ENCODE measurements at regions not wholly inside any gene's neighbourhood (a gene's known extent, or its start where the extent isn't known, plus 50 kb on each side); places are given as distances from the start of the nearest gene placed in this dataset.
A peak's percentile ranks its signal among the peaks of the same experiment; 100 is the strongest.

GRCh38 chr2:116510117-116510671 is 1304.3 kb upstream of the DDX18 start:
- H3K4me1 ChIP-seq (ENCODE audit: control insufficient read depth in 4 of 4, insufficient read depth in 4 of 4, low read length in 3 of 4): no peaks in the 10 kb centered on the region
- TF ChIP-seq RXRA (IDR thresholded peaks at IDR 0.05) (no peak), MAX (IDR thresholded peaks at IDR 0.05) (no peak), FOXA1 (IDR thresholded peaks at IDR 0.05) (no peak), EGR1 (IDR thresholded peaks at IDR 0.05; ENCODE audit: low read depth in 2 of 2) (no peak), TAF1 (conservative IDR thresholded peaks at IDR 0.05) (no peak), REST (IDR thresholded peaks at IDR 0.05) (no peak), YY1 (IDR thresholded peaks at IDR 0.05) (no peak), CTCF (IDR thresholded peaks at IDR 0.05; ENCODE audit: low read depth, low read length, missing input control) (peak; percentile 46), ATF3 (IDR thresholded peaks at IDR 0.05) (no peak), RAD21 (IDR thresholded peaks at IDR 0.05) (peak; percentile 63 to 80), GABPA (IDR thresholded peaks at IDR 0.05 in 1 of 2, conservative IDR thresholded peaks at IDR 0.05 in 1 of 2) (no peak), NR2F2 (IDR thresholded peaks at IDR 0.05) (no peak), HNF4A (conservative IDR thresholded peaks at IDR 0.05) (no peak), ZBTB33 (IDR thresholded peaks at IDR 0.05) (no peak), HNF4G (IDR thresholded peaks at IDR 0.05) (no peak), JUND (IDR thresholded peaks at IDR 0.05) (no peak)
- no peaks in the 10 kb centered on the region for H3K27me3 ChIP-seq (ENCODE audit: control insufficient read depth in 4 of 4, insufficient read depth in 4 of 4, low read length in 3 of 4)
- DNase-seq (ENCODE audit: low spot score): no peak
- WGBS: 30% methylated on average over 3 of the region's 3 CpGs
- H3K36me3 ChIP-seq (ENCODE audit: control insufficient read depth in 4 of 4, insufficient read depth in 3 of 4, low read depth in 1 of 4, low read length in 3 of 4): no peaks in the 10 kb centered on the region
- no peak overlapping the region for H3K27ac ChIP-seq (ENCODE audit: low read depth in 1 of 2, low read length in 2 of 2)
- no peak overlapping the region for H3K9ac ChIP-seq (ENCODE audit: low read depth in 1 of 2, low read length in 2 of 2)
- no peaks in the 10 kb centered on the region for H3K9me3 ChIP-seq (ENCODE audit: control insufficient read depth in 4 of 4, low read length in 3 of 4)
- no peak overlapping the region for H3K4me3 ChIP-seq (ENCODE audit: low read depth in 1 of 3, low read length in 3 of 3)

GRCh38 chr2:116511426-116511825 is 1303.1 kb upstream of the DDX18 start:
- Histone ChIP-seq H3K9me3 (ENCODE audit: control insufficient read depth in 4 of 4, low read length in 3 of 4) (no peaks in the 10 kb centered on the region), H3K27me3 (ENCODE audit: control insufficient read depth in 4 of 4, insufficient read depth in 4 of 4, low read length in 3 of 4) (no peaks in the 10 kb centered on the region), H3K4me1 (ENCODE audit: control insufficient read depth in 4 of 4, insufficient read depth in 4 of 4, low read length in 3 of 4) (no peaks in the 10 kb centered on the region), H3K4me3 (ENCODE audit: low read depth in 1 of 3, low read length in 3 of 3) (no peak overlapping the region), H3K27ac (ENCODE audit: low read depth in 1 of 2, low read length in 2 of 2) (no peak overlapping the region), H3K9ac (ENCODE audit: low read depth in 1 of 2, low read length in 2 of 2) (no peak overlapping the region), H3K36me3 (ENCODE audit: control insufficient read depth in 4 of 4, insufficient read depth in 3 of 4, low read depth in 1 of 4, low read length in 3 of 4) (no peaks in the 10 kb centered on the region)
- no peak for DNase-seq (ENCODE audit: low spot score)
- no peak for TF ChIP-seq RAD21 (IDR thresholded peaks at IDR 0.05)
- TF ChIP-seq HNF4G (IDR thresholded peaks at IDR 0.05): no peak
- no peak for TF ChIP-seq HNF4A (conservative IDR thresholded peaks at IDR 0.05)
- no peak for TF ChIP-seq GABPA (IDR thresholded peaks at IDR 0.05 in 1 of 2, conservative IDR thresholded peaks at IDR 0.05 in 1 of 2)
- TF ChIP-seq EGR1 (IDR thresholded peaks at IDR 0.05; ENCODE audit: low read depth in 2 of 2): no peak
- no peak for TF ChIP-seq REST (IDR thresholded peaks at IDR 0.05)
- TF ChIP-seq NR2F2 (IDR thresholded peaks at IDR 0.05): no peak
- TF ChIP-seq ZBTB33 (IDR thresholded peaks at IDR 0.05): no peak
- TF ChIP-seq FOXA1 (IDR thresholded peaks at IDR 0.05): no peak
- no peak for TF ChIP-seq JUND (IDR thresholded peaks at IDR 0.05)
- no peak for TF ChIP-seq SP1 (IDR thresholded peaks at IDR 0.05)
- 70% methylated on average over 6 of the region's 6 CpGs for WGBS
